Fibroblast of pulmonary artery (primary cell): ENCODE measurements at regions not wholly inside any gene's neighbourhood (a gene's known extent, or its start where the extent isn't known, plus 50 kb on each side); places are given as distances from the start of the nearest gene placed in this dataset.

ENCODE experiments used
- DNase-seq: peaks from one replicate; pipeline ENCODE4 v3.0.0-alpha.2; 2010; ENCODE audit warnings: low read depth
- H3K4me3 ChIP-seq: replicated peaks from 2 replicates; pipeline ENCODE4 v1.5.1; 2011; ENCODE audit warnings: low read depth, mild to moderate bottlenecking, control low read depth, low read length, moderate library complexity
- TF ChIP-seq, protein P1 (sequence below): IDR thresholded peaks from 2 replicates; pipeline ENCODE4 v1.5.1; 2011; ENCODE audit warnings: mild to moderate bottlenecking, control low read depth, low read length, inconsistent platforms; ENCODE audit errors: missing control alignments

GRCh38 chr6:168369786-168370185 lies 50.2 kb upstream of the DACT2 start:
- no peak overlapping the region for H3K4me3 ChIP-seq
- no peak for DNase-seq
- TF ChIP-seq, protein P1, sequence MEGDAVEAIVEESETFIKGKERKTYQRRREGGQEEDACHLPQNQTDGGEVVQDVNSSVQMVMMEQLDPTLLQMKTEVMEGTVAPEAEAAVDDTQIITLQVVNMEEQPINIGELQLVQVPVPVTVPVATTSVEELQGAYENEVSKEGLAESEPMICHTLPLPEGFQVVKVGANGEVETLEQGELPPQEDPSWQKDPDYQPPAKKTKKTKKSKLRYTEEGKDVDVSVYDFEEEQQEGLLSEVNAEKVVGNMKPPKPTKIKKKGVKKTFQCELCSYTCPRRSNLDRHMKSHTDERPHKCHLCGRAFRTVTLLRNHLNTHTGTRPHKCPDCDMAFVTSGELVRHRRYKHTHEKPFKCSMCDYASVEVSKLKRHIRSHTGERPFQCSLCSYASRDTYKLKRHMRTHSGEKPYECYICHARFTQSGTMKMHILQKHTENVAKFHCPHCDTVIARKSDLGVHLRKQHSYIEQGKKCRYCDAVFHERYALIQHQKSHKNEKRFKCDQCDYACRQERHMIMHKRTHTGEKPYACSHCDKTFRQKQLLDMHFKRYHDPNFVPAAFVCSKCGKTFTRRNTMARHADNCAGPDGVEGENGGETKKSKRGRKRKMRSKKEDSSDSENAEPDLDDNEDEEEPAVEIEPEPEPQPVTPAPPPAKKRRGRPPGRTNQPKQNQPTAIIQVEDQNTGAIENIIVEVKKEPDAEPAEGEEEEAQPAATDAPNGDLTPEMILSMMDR, result no peak

- TF ChIP-seq, protein P1, result peak; percentile 62
- peak; percentile 50 for DNase-seq
- no peak overlapping the region for H3K4me3 ChIP-seq
Measured at GRCh38 chr6:168370310-168370991, 50.9 kb upstream of the DACT2 start.

DNA sequence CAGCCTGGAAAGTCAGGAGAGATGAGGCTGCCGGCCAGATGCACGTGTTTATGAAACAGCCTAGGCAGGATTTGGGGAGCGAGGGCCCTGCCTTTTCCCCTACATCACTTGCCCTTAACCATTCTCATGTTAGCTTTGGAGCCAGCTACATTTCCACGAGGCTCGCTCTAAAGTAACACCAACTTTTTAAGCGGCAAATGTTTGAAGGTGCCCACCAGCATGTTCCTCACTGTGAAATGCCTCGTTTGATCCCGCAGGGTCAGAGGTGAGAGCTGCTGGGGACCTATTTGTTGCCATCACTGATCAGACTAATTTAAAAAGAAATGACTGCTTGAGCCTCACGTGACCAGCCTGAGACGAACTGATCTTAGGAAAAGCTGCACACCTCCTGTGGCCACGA lies 51.6 kb upstream of the DACT2 start:
- TF ChIP-seq, protein P1, result no peak
- DNase-seq, result no peak
- no peak overlapping the region for H3K4me3 ChIP-seq

DNA sequence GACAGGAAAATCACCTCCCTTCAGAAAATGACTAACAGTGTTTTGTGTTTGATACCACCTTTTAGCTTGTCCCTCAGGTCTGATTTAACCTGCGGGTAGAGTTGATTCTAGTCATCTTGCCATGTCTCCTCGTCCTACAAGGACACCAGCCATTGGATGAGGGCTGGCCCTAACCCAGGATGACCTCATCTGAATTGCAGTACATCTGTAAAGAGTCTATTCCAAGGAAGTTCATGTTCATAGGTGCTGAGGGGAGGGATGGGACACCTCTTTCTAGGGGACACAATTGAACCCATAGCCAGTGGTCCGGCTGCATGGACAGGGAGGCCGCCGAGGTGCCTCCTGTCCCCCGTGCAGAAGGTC lies 52.0 kb upstream of the DACT2 start:
- H3K4me3 ChIP-seq, result no peak overlapping the region
- TF ChIP-seq, protein P1, result no peak
- DNase-seq, result no peak

DNA sequence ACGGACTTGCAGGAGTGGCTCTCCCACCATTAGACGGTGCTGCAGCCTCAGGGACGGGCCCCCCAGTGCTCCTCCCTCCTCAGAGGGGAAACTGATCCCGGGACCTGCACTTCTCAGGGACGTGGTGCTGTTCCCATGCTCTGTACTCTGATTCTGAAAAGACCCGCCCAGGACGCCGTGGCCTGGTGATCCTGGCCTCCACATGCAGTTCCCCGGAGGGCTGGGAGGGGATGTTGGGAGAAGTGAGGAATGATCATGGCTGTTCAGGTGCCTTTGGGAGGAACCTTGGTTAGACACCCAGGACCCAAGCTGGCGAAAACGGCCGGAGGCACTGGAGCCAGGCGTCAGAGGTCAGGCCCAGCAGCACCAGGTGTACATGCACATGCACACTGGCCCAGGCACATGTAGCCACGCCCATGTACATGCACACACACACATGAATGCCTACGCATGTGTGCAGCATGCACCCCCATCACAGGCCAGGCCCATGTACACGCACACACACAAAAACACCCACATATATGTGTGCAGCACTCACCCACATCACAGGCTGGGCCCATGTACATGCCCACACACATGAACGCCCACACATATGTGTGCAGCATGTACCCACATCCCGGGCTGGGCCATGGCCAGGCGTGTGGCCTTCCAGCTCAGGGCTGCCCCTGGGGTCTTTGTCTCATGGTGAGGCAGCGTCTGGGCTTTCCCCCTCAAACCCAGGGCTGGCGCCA lies 52.6 kb upstream of the DACT2 start:
- DNase-seq, result no peak
- no peak overlapping the region for H3K4me3 ChIP-seq
- TF ChIP-seq, protein P1, result no peak

DNA sequence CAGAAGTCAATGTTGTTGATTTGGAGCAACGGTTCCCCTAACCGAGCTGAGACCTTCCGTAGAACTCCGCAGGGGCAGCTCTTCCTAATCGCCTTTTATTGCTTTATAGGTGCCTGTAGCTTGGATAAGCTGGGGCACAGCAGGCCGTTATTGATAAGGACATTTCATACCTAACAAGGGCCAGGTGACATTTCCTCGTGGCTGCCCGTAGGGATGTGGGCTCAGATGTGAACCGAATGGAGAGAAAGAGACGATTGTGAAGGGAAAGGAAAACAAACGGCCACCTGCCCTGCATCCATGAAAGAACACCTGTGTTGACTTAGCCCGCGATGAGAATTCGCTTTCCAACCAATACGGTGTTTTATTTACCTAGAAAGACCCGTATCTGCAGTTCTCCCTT lies 53.3 kb upstream of the DACT2 start:
- TF ChIP-seq, protein P1, result no peak
- no peak for DNase-seq
- no peak overlapping the region for H3K4me3 ChIP-seq
